T-cell (primary cell): ENCODE measurements at regions not wholly inside any gene's neighbourhood (a gene's known extent, or its start where the extent isn't known, plus 50 kb on each side); places are given as distances from the start of the nearest gene placed in this dataset.

ENCODE experiments used
- ATAC-seq, 4 experiments: fragments of 200-7000 bp in 3 of 4; fragments of 150-1000 bp in 1 of 4; cut with Tn5 transposase; replicated peaks in 1 of 4; 1 replicate in 3 of 4; 2 replicates in 1 of 4; pipeline ENCODE4 v1.10.0; 2021; ENCODE audit warnings: moderate library complexity in 3 of 4, mild to moderate bottlenecking in 2 of 4, moderate number of reproducible peaks in 1 of 4
- CTCF ChIA-PET, 2 donors: fragments of 300-600 bp; sonication (Branson Sonifier 250); formaldehyde crosslinking; loops; one replicate each; lab custom pipeline; 2022; ENCODE audit warnings: antibody characterized with exemption in 2 of 2; lab: Charles Lee
- POLR2A ChIA-PET, 2 donors: fragments of 300-600 bp; sonication (Branson Sonifier 250); formaldehyde crosslinking; loops; one replicate each; lab custom pipeline; 2022; ENCODE audit warnings: antibody characterized with exemption in 2 of 2; lab: Charles Lee
- DNase-seq, 35 experiments: peaks; one replicate each; pipeline versions ENCODE4 v3.0.0 to v3.0.0-alpha.2; 2013 to 2023
- H3K27ac ChIP-seq: one replicate; pipeline ENCODE4 v1.5.1; 2013; ENCODE audit warnings: low read length
- H3K27me3 ChIP-seq, 2 experiments: replicated peaks in 1 of 2; 1 replicate in 1 of 2; 2 replicates in 1 of 2; pipeline versions ENCODE4 v1.6.1 to v1.7.0; 2013; ENCODE audit warnings: low read length in 1 of 2, mixed read lengths in 1 of 2; ENCODE audit not compliant: control insufficient read depth in 2 of 2, insufficient read depth in 2 of 2; ENCODE audit errors: extremely low read depth in 1 of 2
- H3K36me3 ChIP-seq, 2 donors: 1 replicate in 1 of 2; 2 replicates in 1 of 2; pipeline versions ENCODE4 v1.6.1 to v1.7.0; 2013; ENCODE audit warnings: low read length in 1 of 2; ENCODE audit not compliant: control insufficient read depth in 2 of 2, insufficient read depth in 1 of 2; ENCODE audit errors: extremely low read depth in 1 of 2
- H3K4me1 ChIP-seq, 2 experiments: 1 replicate in 1 of 2; 2 replicates in 1 of 2; pipeline versions ENCODE4 v1.6.1 to v1.7.0; 2013; ENCODE audit warnings: low read length in 2 of 2, mixed read lengths in 1 of 2; ENCODE audit not compliant: insufficient read depth in 2 of 2, control insufficient read depth in 1 of 2; ENCODE audit errors: extremely low read depth in 1 of 2
- H3K4me3 ChIP-seq, 2 donors: 1 replicate in 1 of 2; 2 replicates in 1 of 2; pipeline versions ENCODE4 v1.5.1 to v1.7.0; 2013; ENCODE audit warnings: mild to moderate bottlenecking in 2 of 2, low read length in 1 of 2, moderate library complexity in 1 of 2; ENCODE audit not compliant: control insufficient read depth in 1 of 2; ENCODE audit errors: extremely low read depth in 1 of 2
- H3K9me3 ChIP-seq: 2 replicates; pipeline ENCODE4 v1.7.0; 2013
- H3K27ac Mint-ChIP-seq, 2 donors: one replicate each; pipeline ENCODE4 v1.8.0; 2020 to 2021; ENCODE audit warnings: mild to moderate bottlenecking in 2 of 2, mixed read lengths in 2 of 2
- H3K27me3 Mint-ChIP-seq, 2 donors: one replicate each; pipeline ENCODE4 v1.8.0; 2021 to 2022; ENCODE audit warnings: mixed read lengths in 2 of 2
- H3K36me3 Mint-ChIP-seq: one replicate; pipeline ENCODE4 v1.8.0; 2021; ENCODE audit warnings: mixed read lengths
- H3K4me1 Mint-ChIP-seq, 3 donors: one replicate each; pipeline ENCODE4 v1.8.0; 2020 to 2022; ENCODE audit warnings: mixed read lengths in 3 of 3, mild to moderate bottlenecking in 1 of 3
- H3K4me3 Mint-ChIP-seq, 3 donors: one replicate each; pipeline ENCODE4 v1.8.0; 2020 to 2022; ENCODE audit warnings: mild to moderate bottlenecking in 3 of 3, mixed read lengths in 3 of 3, moderate library complexity in 3 of 3
- H3K9me3 Mint-ChIP-seq, 3 donors: one replicate each; pipeline ENCODE4 v1.8.0; 2020 to 2022; ENCODE audit warnings: mixed read lengths in 3 of 3
- WGBS: methylation state at CpG from one replicate; pipeline ENCODE4 v1.1.5; 2013; ENCODE audit warnings: missing lambda C conversion rate; ENCODE audit not compliant: insufficient coverage; 5-methylcytosine and 5-hydroxymethylcytosine counted together

DNA sequence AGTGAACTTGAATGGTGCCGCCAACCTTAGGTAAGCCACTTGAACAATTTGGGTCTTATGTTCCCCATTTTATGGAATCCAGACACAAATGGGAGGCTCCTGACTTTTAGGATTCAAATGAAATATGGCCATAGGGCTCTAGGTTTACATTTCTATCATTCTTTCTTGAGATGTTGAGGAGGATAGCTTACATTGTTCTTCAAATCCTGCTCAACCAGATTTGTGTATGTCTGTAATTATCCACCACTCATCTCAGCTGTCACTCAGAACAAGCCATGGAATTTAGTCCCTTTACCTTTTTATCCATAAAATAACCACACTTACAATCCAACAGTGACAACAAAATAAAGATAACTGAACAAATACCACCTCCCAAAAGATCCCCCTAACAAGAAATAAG is 682.9 kb upstream of the PTBP2 start:
- H3K4me3 ChIP-seq: no peak overlapping the region
- no peaks in the 10 kb centered on the region for H3K4me1 ChIP-seq
- no peaks in the 10 kb centered on the region for H3K36me3 Mint-ChIP-seq
- ChIA-PET POLR2A (no interaction called here), CTCF (no interaction called here)
- no peaks in the 10 kb centered on the region for H3K27me3 ChIP-seq
- H3K27ac Mint-ChIP-seq: no peak overlapping the region
- DNase-seq (no peak), ATAC-seq (no peak)
- H3K27me3 Mint-ChIP-seq: no peaks in the 10 kb centered on the region
- 100% methylated on average over 1 of the region's 1 CpG for WGBS
- H3K4me3 Mint-ChIP-seq: no peak overlapping the region
- peaks cover 4 to 10% (median 5%) of the 10 kb centered on the region in 3 donors for H3K9me3 Mint-ChIP-seq
- H3K9me3 ChIP-seq: no peaks in the 10 kb centered on the region
- no peaks in the 10 kb centered on the region for H3K36me3 ChIP-seq
- no peaks in the 10 kb centered on the region for H3K4me1 Mint-ChIP-seq
- no peak overlapping the region for H3K27ac ChIP-seq

DNA sequence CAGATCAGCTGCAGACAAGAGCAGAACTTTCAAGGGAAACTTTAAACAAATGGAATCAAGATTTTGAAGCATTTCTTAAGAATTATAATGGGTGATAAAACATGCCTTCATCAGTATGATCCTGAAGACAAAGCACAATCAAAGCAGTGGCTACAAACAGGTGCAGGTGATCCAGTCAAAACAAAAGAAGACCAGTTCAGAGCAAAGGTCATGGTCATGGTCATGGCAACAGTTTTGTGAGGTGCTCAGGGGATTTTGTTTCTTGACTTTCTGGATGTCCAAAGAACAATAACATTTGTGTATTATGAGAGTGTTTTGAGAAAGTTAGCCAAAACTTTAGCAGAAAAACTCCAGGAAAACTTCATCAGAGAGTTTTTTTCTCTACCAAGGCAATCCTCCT is 681.7 kb upstream of the PTBP2 start:
- Histone ChIP-seq H3K27me3 (no peaks in the 10 kb centered on the region), H3K4me1 (no peaks in the 10 kb centered on the region), H3K9me3 (no peaks in the 10 kb centered on the region), H3K4me3 (no peak overlapping the region), H3K27ac (no peak overlapping the region), H3K36me3 (no peaks in the 10 kb centered on the region)
- ChIA-PET POLR2A (no interaction called here), CTCF (no interaction called here)
- Mint-ChIP-seq H3K27me3 (no peaks in the 10 kb centered on the region), H3K9me3 (peaks cover 4 to 10% (median 4%) of the 10 kb centered on the region in 3 donors), H3K36me3 (no peaks in the 10 kb centered on the region), H3K4me3 (no peak overlapping the region), H3K27ac (no peak overlapping the region), H3K4me1 (no peaks in the 10 kb centered on the region)
- no peak for ATAC-seq
- DNase-seq: no peak

DNA sequence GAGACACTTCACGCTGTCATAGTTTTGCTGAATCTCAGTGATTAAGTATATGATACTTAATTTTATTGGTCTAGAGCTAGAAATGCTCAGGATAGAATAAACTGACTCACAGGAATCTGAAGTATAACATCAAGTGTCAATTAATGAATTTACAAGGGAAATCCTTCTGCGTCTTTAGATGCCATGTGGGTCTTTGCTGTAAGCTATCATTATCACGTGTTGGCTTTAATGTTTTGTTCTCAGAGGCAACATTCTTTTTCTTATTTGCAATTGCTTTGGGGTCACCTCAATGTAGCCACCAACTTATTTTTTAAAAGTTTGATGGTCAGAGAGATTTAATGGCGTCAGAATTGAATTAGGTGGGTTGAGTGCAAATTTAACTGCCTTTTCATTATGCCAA is 680.1 kb upstream of the PTBP2 start:
- no peaks in the 10 kb centered on the region for H3K27me3 ChIP-seq
- no peak for DNase-seq
- ChIA-PET CTCF (no interaction called here), POLR2A (no interaction called here)
- no peak for ATAC-seq
- no peaks in the 10 kb centered on the region for H3K4me1 ChIP-seq
- H3K36me3 ChIP-seq: no peaks in the 10 kb centered on the region
- H3K4me3 ChIP-seq: no peak overlapping the region
- H3K36me3 Mint-ChIP-seq: no peaks in the 10 kb centered on the region
- no peaks in the 10 kb centered on the region for H3K4me1 Mint-ChIP-seq
- H3K27ac ChIP-seq: no peak overlapping the region
- H3K27me3 Mint-ChIP-seq: no peaks in the 10 kb centered on the region
- WGBS: 100% methylated on average over 1 of the region's 4 CpGs
- H3K9me3 Mint-ChIP-seq: peaks cover 4 to 12% (median 8%) of the 10 kb centered on the region in 3 donors
- no peak overlapping the region for H3K27ac Mint-ChIP-seq
- H3K4me3 Mint-ChIP-seq: no peak overlapping the region
- no peaks in the 10 kb centered on the region for H3K9me3 ChIP-seq

DNA sequence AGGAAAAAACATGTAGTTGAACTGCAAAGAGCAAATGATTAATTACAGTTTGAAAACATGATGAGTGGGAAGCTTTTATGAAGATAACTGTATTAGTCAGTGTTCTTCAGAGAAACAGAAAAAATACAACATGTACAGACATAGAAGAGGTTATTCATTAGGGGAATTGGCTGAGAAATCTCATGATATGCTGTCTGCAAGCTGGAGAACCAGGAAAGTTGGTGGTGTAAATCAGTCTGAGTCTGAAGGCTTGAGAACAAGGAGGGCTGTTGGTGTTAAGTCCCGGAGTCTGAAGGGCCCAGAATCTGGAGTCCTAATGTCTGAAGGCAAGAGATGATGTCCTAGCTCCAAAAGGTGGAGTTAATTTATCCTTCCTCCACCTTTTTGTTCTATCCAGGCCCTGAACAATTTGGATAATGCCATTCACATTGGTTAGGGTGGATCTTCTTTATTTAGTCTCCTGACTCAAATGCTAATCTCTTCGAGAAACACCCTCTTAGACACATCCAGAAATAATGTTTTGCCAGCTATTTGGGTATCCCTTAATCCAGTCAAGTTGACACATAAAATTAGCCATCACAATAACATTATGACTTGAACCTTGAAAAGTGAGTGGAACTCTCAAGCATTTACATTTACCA is 672.9 kb upstream of the PTBP2 start:
- Histone ChIP-seq H3K27ac (no peak overlapping the region), H3K9me3 (no peaks in the 10 kb centered on the region), H3K27me3 (no peaks in the 10 kb centered on the region), H3K4me1 (no peaks in the 10 kb centered on the region), H3K36me3 (no peaks in the 10 kb centered on the region), H3K4me3 (no peak overlapping the region)
- Mint-ChIP-seq H3K36me3 (no peaks in the 10 kb centered on the region), H3K9me3 (peaks cover 3 to 13% (median 10%) of the 10 kb centered on the region in 3 donors), H3K4me3 (no peak overlapping the region), H3K27ac (no peak overlapping the region), H3K4me1 (no peaks in the 10 kb centered on the region), H3K27me3 (no peaks in the 10 kb centered on the region)
- ChIA-PET POLR2A (no interaction called here), CTCF (no interaction called here)
- no CpG with 5 or more reads among the region's 2 CpGs for WGBS
- DNase-seq (no peak), ATAC-seq (no peak)

DNA sequence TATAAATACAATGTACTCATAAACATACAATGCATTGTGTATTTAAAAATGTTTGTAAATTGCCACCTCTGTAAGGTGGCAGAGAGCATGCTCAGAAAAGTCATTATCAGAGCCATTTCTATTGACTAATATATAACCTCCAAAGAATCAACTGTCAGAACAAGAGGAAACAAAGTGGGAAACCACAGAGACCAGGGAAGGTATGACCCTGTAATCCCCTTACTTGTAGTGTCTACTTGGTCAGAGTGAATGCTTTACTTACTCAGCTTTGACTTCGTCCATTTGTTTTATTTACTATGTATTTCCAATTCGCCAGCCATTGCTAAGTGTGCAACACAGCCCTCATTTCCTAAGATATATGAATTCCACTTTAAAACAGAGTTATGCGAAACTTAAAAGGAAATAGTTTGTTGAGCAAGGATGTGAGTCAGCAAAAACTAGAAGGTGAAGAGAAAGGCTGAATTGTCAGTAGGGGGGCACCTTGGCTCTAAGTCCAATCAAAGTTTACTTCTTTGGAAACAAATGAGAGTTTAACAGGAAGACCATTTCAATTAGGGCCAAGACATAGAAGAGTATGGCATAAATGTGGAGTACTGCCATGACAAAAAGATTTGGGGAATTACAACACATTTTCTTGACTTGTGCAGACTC is 671.7 kb upstream of the PTBP2 start:
- H3K4me3 ChIP-seq: no peak overlapping the region
- H3K27ac ChIP-seq: no peak overlapping the region
- WGBS: no CpG with 5 or more reads among the region's 3 CpGs
- Mint-ChIP-seq H3K36me3 (no peaks in the 10 kb centered on the region), H3K9me3 (peaks cover 10 to 18% (median 13%) of the 10 kb centered on the region in 3 donors), H3K27ac (no peak overlapping the region), H3K27me3 (no peaks in the 10 kb centered on the region), H3K4me1 (no peaks in the 10 kb centered on the region), H3K4me3 (no peak overlapping the region)
- H3K4me1 ChIP-seq: no peaks in the 10 kb centered on the region
- ATAC-seq (no peak), DNase-seq (no peak)
- POLR2A ChIA-PET: no interaction called here
- no peaks in the 10 kb centered on the region for H3K36me3 ChIP-seq
- H3K9me3 ChIP-seq: no peaks in the 10 kb centered on the region
- CTCF ChIA-PET: no interaction called here
- H3K27me3 ChIP-seq: no peaks in the 10 kb centered on the region

DNA sequence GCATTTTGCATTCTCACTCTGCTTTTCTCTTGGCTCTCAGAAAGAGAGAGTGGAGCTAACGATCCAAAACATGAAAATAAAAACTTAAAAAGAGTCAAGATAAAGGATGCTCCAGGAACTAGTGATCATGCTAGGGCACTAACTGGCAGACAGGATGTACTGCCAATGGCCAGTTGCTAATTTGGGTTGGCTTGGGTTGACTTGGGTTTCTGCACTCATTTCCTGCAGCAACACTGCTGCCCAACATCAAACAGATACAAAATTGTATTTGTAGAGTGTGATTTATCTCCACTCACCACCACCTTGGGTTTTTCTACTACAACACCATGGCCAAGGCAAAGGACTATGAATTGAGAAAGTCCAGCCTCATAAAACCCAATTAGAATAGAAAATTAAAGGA is 662.3 kb upstream of the PTBP2 start:
- Histone ChIP-seq H3K36me3 (no peaks in the 10 kb centered on the region), H3K27me3 (no peaks in the 10 kb centered on the region), H3K4me1 (no peaks in the 10 kb centered on the region), H3K4me3 (no peak overlapping the region), H3K9me3 (no peaks in the 10 kb centered on the region), H3K27ac (no peak overlapping the region)
- DNase-seq (no peak), ATAC-seq (no peak)
- no peaks in the 10 kb centered on the region for H3K27me3 Mint-ChIP-seq
- H3K9me3 Mint-ChIP-seq: peaks cover 5 to 17% (median 7%) of the 10 kb centered on the region in 3 donors
- no peak overlapping the region for H3K27ac Mint-ChIP-seq
- no peak overlapping the region for H3K4me3 Mint-ChIP-seq
- WGBS: no CpG with 5 or more reads among the region's 1 CpG
- no peaks in the 10 kb centered on the region for H3K4me1 Mint-ChIP-seq
- ChIA-PET POLR2A (no interaction called here), CTCF (no interaction called here)
- no peaks in the 10 kb centered on the region for H3K36me3 Mint-ChIP-seq
